ENCODE measurements at regions not wholly inside any gene's neighbourhood (a gene's known extent, or its start where the extent isn't known, plus 50 kb on each side); places are given as distances from the start of the nearest gene placed in this dataset.
"Not testable (repeated sequence)": the region's sequence is repeated elsewhere in the genome, so short reads cannot be mapped to it uniquely, and the experiment has no call there.

- in situ Hi-C loops (cut with HindIII; ENCODE audit: low sequenced_read_pairs): no loop called here
- TF ChIP-seq CTCF (IDR thresholded peaks at IDR 0.05; ENCODE audit: low read depth, low read length, missing control alignments): no peak
- no peak overlapping the region for H3K4me3 ChIP-seq (ENCODE audit: low read depth, low read length)
- DNase-seq (ENCODE audit: low read depth): no peak
Measured at GRCh38 chr2:107717661-107718060, 109.0 kb upstream of the RGPD4 start.

GRCh38 chr2:107719141-107719540, 107.6 kb upstream of the RGPD4 start:
- DNase-seq (ENCODE audit: low read depth): no peak

GRCh38 chr2:107719836-107720235, 106.9 kb upstream of the RGPD4 start:
- no peak for TF ChIP-seq CTCF (IDR thresholded peaks at IDR 0.05; ENCODE audit: low read depth, low read length, missing control alignments)
- no peak overlapping the region for H3K4me3 ChIP-seq (ENCODE audit: low read depth, low read length)
- in situ Hi-C loops (cut with HindIII; ENCODE audit: low sequenced_read_pairs): no loop called here
- no peak for DNase-seq (ENCODE audit: low read depth)

More at GRCh38 chr2:107719141-107719540, 107.6 kb upstream of the RGPD4 start:
- in situ Hi-C loops (cut with HindIII; ENCODE audit: low sequenced_read_pairs): no loop called here
- no peak for TF ChIP-seq CTCF (IDR thresholded peaks at IDR 0.05; ENCODE audit: low read depth, low read length, missing control alignments)
- no peak overlapping the region for H3K4me3 ChIP-seq (ENCODE audit: low read depth, low read length)

- H3K4me3 ChIP-seq (ENCODE audit: low read depth, low read length): no peak overlapping the region
- DNase-seq (ENCODE audit: low read depth): no peak
- TF ChIP-seq CTCF (IDR thresholded peaks at IDR 0.05; ENCODE audit: low read depth, low read length, missing control alignments): no peak
- in situ Hi-C loops (cut with HindIII; ENCODE audit: low sequenced_read_pairs): no loop called here
Measured at GRCh38 chr2:107721178-107721577, 105.5 kb upstream of the RGPD4 start.

- no peak for DNase-seq (ENCODE audit: low read depth)
- no peak overlapping the region for H3K4me3 ChIP-seq (ENCODE audit: low read depth, low read length)
- no peak for TF ChIP-seq CTCF (IDR thresholded peaks at IDR 0.05; ENCODE audit: low read depth, low read length, missing control alignments)
- in situ Hi-C loops (cut with HindIII; ENCODE audit: low sequenced_read_pairs): no loop called here
Measured at GRCh38 chr2:107721586-107721985, 105.1 kb upstream of the RGPD4 start.

- DNase-seq (ENCODE audit: low read depth); H3K4me3 ChIP-seq (ENCODE audit: low read depth, low read length); in situ Hi-C loops (cut with HindIII; ENCODE audit: low sequenced_read_pairs): not testable (repeated sequence)
Measured at GRCh38 chr2:107725824-107726223, 100.9 kb upstream of the RGPD4 start.

- in situ Hi-C loops (cut with HindIII; ENCODE audit: low sequenced_read_pairs): no loop called here
- TF ChIP-seq CTCF (IDR thresholded peaks at IDR 0.05; ENCODE audit: low read depth, low read length, missing control alignments): no peak
Measured at GRCh38 chr2:107727318-107727717, 99.4 kb upstream of the RGPD4 start.

More at GRCh38 chr2:107727318-107727717, 99.4 kb upstream of the RGPD4 start:
- no peak for DNase-seq (ENCODE audit: low read depth)
- no peak overlapping the region for H3K4me3 ChIP-seq (ENCODE audit: low read depth, low read length)

Measured in astrocyte of the cerebellum (primary cell).